C4-2B (cell line): ENCODE measurements at regions not wholly inside any gene's neighbourhood (a gene's known extent, or its start where the extent isn't known, plus 50 kb on each side); places are given as distances from the start of the nearest gene placed in this dataset.

Experiments used
- CTCF ChIP-seq: fragments of 450-650 bp; conservative IDR thresholded peaks from 2 replicates; pipeline ENCODE4 v1.5.1; 2017; ENCODE audit warnings: mild to moderate bottlenecking
- ZFX ChIP-seq: fragments of 450-650 bp; IDR thresholded peaks from 2 replicates; pipeline ENCODE4 v1.6.1; 2017

- TF ChIP-seq CTCF (no peak), ZFX (no peak)
These were observed 60.0 kb upstream of the CDH6 start for GRCh38 chr5:31133488-31133887.
